ENCODE measurements at regions not wholly inside any gene's neighbourhood (a gene's known extent, or its start where the extent isn't known, plus 50 kb on each side); places are given as distances from the start of the nearest gene placed in this dataset.

DNA sequence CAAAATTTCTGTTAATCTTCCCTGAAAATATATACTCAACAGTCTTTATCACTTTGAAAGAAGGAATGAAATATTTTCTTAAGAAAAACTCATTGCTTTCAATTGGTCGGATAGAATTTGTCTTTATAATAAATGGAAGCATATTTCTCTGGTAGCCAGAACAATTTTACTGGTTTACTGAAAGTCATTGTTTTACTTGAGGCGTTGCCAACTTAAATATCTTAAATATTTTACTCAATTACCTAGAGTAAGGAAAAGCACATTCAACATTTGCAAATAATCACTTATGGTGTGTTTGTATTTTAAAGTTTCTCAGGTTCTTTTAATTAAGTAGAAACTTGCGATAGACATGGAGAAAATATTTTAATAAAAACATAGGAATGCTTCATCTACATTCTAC, 1181.7 kb downstream of the EFNA5 start:
- no peaks in the 10 kb centered on the region for H3K36me3 ChIP-seq (ENCODE audit: control insufficient read depth in 4 of 4, insufficient read depth in 4 of 4, low read length in 4 of 4)
- 62 to 88% methylated on average over 3 of the region's 3 CpGs for WGBS, 2 donors
- peak in 1 of 3 donors; percentile 6 for DNase-seq
- ATAC-seq (ENCODE audit: insufficient read depth, low FRiP score): no peak
- TF ChIP-seq, protein P1, sequence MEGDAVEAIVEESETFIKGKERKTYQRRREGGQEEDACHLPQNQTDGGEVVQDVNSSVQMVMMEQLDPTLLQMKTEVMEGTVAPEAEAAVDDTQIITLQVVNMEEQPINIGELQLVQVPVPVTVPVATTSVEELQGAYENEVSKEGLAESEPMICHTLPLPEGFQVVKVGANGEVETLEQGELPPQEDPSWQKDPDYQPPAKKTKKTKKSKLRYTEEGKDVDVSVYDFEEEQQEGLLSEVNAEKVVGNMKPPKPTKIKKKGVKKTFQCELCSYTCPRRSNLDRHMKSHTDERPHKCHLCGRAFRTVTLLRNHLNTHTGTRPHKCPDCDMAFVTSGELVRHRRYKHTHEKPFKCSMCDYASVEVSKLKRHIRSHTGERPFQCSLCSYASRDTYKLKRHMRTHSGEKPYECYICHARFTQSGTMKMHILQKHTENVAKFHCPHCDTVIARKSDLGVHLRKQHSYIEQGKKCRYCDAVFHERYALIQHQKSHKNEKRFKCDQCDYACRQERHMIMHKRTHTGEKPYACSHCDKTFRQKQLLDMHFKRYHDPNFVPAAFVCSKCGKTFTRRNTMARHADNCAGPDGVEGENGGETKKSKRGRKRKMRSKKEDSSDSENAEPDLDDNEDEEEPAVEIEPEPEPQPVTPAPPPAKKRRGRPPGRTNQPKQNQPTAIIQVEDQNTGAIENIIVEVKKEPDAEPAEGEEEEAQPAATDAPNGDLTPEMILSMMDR (IDR thresholded peaks at IDR 0.05; ENCODE audit: control extremely low read depth, extremely low read depth): no peak
- H3K27ac ChIP-seq (ENCODE audit: low read depth in 1 of 2, low read length in 1 of 2): no peak overlapping the region
- H3K4me1 ChIP-seq (ENCODE audit: control insufficient read depth in 5 of 5, insufficient read depth in 5 of 5, low read length in 5 of 5): no peaks in the 10 kb centered on the region
- H3K4me3 ChIP-seq: no peak overlapping the region
- no peaks in the 10 kb centered on the region for H3K9me3 ChIP-seq (ENCODE audit: control insufficient read depth in 4 of 4, insufficient read depth in 3 of 4, low read length in 3 of 4)
- no peaks in the 10 kb centered on the region for H3K27me3 ChIP-seq (ENCODE audit: control insufficient read depth in 3 of 3, insufficient read depth in 3 of 3, low read length in 2 of 3)
- H3K9ac ChIP-seq (ENCODE audit: insufficient read depth in 1 of 2, low read length in 2 of 2): no peak overlapping the region

DNA sequence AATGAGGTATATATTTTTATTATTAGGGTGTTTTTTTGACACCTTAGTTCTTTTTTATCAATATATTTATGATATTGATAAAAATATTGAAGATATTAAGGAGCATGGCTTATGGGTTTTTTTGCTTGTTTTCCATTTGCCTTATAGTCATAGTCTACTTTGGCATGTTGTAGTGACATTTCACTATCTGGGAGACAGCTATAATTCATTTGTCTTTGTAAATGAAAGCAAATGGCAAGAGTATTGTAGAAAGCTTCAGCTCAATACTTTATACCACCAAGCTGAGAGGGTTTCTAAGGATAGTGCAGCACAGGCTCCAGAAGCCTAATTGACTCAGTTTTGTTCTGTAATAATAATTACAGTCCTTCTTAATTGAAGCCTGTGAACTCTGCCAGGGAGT, 1182.3 kb downstream of the EFNA5 start:
- DNase-seq: no peak
- Histone ChIP-seq H3K27me3 (ENCODE audit: control insufficient read depth in 3 of 3, insufficient read depth in 3 of 3, low read length in 2 of 3) (no peaks in the 10 kb centered on the region), H3K9ac (ENCODE audit: insufficient read depth in 1 of 2, low read length in 2 of 2) (no peak overlapping the region), H3K36me3 (ENCODE audit: control insufficient read depth in 4 of 4, insufficient read depth in 4 of 4, low read length in 4 of 4) (no peaks in the 10 kb centered on the region), H3K4me1 (ENCODE audit: control insufficient read depth in 5 of 5, insufficient read depth in 5 of 5, low read length in 5 of 5) (no peaks in the 10 kb centered on the region), H3K9me3 (ENCODE audit: control insufficient read depth in 4 of 4, insufficient read depth in 3 of 4, low read length in 3 of 4) (no peaks in the 10 kb centered on the region), H3K4me3 (no peak overlapping the region), H3K27ac (ENCODE audit: low read depth in 1 of 2, low read length in 1 of 2) (no peak overlapping the region)
- no peak for ATAC-seq (ENCODE audit: insufficient read depth, low FRiP score)
- TF ChIP-seq, protein P1 (IDR thresholded peaks at IDR 0.05; ENCODE audit: control extremely low read depth, extremely low read depth): no peak

DNA sequence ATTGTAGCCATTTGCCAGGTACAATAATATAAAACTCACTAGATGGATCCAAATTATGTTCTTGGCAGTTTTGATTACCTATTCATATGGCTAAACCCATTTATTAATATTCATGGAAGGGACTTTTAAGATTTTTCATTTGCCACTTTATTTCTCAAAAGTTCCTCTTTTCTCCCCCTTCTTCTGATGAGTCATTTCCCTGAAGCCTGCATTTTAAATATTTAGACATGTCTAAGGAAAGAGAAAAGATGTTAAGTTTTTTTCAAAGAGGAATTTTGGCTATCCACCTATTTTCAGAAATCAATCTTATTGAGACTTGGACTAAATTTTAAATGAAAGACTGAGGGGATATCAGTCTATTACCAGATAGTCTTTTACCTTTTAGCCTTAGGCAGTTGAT, 1189.4 kb downstream of the EFNA5 start:
- no peak for ATAC-seq (ENCODE audit: insufficient read depth, low FRiP score)
- H3K27me3 ChIP-seq (ENCODE audit: control insufficient read depth in 3 of 3, insufficient read depth in 3 of 3, low read length in 2 of 3): no peaks in the 10 kb centered on the region

DNA sequence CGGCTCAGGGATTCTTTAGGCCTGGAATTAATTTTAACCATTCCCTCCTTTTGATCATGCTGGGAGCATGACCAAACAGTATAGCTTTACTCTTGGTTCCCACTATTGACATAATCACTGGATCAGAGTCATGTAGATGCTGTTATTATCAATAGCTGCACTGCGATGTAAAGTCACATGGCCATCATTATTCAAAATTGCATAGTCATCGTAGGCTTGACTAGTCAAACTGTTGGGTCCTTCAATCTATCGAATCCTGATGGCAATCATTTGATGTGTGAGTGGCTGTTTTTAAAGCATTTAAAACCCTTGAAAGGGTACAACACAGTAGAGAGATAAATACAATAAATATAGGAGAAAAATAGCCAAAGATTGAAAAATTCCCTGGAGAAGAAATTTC, 1194.1 kb downstream of the EFNA5 start:
- DNase-seq (no peak), ATAC-seq (ENCODE audit: insufficient read depth, low FRiP score) (no peak)
- no peaks in the 10 kb centered on the region for H3K36me3 ChIP-seq (ENCODE audit: control insufficient read depth in 4 of 4, insufficient read depth in 4 of 4, low read length in 4 of 4)
- no peaks in the 10 kb centered on the region for H3K9me3 ChIP-seq (ENCODE audit: control insufficient read depth in 4 of 4, insufficient read depth in 3 of 4, low read length in 3 of 4)
- no peak overlapping the region for H3K9ac ChIP-seq (ENCODE audit: insufficient read depth in 1 of 2, low read length in 2 of 2)
- no peak overlapping the region for H3K4me3 ChIP-seq
- H3K27me3 ChIP-seq (ENCODE audit: control insufficient read depth in 3 of 3, insufficient read depth in 3 of 3, low read length in 2 of 3): no peaks in the 10 kb centered on the region
- no peak overlapping the region for H3K27ac ChIP-seq (ENCODE audit: low read depth in 1 of 2, low read length in 1 of 2)
- WGBS, 2 donors: 90% methylated on average over 4 of the region's 4 CpGs
- TF ChIP-seq, protein P1 (IDR thresholded peaks at IDR 0.05; ENCODE audit: control extremely low read depth, extremely low read depth): no peak
- no peaks in the 10 kb centered on the region for H3K4me1 ChIP-seq (ENCODE audit: control insufficient read depth in 5 of 5, insufficient read depth in 5 of 5, low read length in 5 of 5)

More for the DNA sequence above, 1189.4 kb downstream of the EFNA5 start:
- H3K36me3 ChIP-seq (ENCODE audit: control insufficient read depth in 4 of 4, insufficient read depth in 4 of 4, low read length in 4 of 4): no peaks in the 10 kb centered on the region
- no peak overlapping the region for H3K9ac ChIP-seq (ENCODE audit: insufficient read depth in 1 of 2, low read length in 2 of 2)
- TF ChIP-seq, protein P1 (IDR thresholded peaks at IDR 0.05; ENCODE audit: control extremely low read depth, extremely low read depth): no peak
- no peaks in the 10 kb centered on the region for H3K4me1 ChIP-seq (ENCODE audit: control insufficient read depth in 5 of 5, insufficient read depth in 5 of 5, low read length in 5 of 5)
- no peaks in the 10 kb centered on the region for H3K9me3 ChIP-seq (ENCODE audit: control insufficient read depth in 4 of 4, insufficient read depth in 3 of 4, low read length in 3 of 4)
- no peak for DNase-seq
- H3K27ac ChIP-seq (ENCODE audit: low read depth in 1 of 2, low read length in 1 of 2): no peak overlapping the region
- H3K4me3 ChIP-seq: no peak overlapping the region
